HG03439 (cell line): ENCODE measurements at regions not wholly inside any gene's neighbourhood (a gene's known extent, or its start where the extent isn't known, plus 50 kb on each side); places are given as distances from the start of the nearest gene placed in this dataset.

Source experiments
- ATAC-seq: cut with Tn5 transposase; IDR thresholded peaks from one replicate; pipeline ENCODE4 v1.9.1; 2021; ENCODE audit warnings: mild to moderate bottlenecking, moderate library complexity; ENCODE audit not compliant: unreplicated experiment

DNA sequence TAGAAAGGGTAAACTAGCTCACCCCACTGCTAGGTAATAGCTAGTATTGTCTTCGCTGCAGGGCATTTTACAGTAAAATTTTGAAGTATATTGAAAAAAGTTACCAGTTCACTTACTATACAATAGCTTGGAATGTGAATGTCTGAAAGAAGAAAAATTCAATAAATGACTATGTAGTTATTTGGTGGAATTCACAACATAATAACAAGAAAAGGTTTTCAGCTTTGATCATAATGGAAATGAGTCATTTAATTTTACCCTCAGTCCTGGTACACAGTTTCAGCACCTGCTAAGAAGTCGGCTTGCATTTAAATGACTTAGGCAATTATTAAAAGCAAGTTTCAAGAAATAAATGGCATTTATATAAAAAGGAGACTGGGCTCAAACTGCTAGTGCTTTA is 90.4 kb downstream of the NUP35 start:
- ATAC-seq: peak; percentile 85

DNA sequence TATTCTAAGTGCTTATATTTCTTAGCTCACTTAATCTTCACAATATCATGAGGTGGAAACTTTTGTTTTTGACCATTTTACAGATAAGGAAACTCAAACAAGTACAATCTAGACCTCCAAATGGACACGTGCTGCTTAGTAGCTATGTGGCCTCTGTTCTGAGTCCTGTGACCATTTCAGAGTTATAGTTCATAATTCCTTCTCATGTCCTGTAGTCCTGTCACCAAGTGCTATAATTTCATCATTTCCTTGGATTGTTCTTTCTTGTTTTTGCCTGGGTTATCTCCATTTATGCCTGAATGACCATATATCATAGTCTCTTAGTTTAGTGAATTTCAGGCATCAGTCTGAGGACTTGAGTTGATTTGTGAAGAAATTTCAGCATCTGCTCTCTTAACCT is 91.7 kb downstream of the NUP35 start:
- ATAC-seq: no peak

DNA sequence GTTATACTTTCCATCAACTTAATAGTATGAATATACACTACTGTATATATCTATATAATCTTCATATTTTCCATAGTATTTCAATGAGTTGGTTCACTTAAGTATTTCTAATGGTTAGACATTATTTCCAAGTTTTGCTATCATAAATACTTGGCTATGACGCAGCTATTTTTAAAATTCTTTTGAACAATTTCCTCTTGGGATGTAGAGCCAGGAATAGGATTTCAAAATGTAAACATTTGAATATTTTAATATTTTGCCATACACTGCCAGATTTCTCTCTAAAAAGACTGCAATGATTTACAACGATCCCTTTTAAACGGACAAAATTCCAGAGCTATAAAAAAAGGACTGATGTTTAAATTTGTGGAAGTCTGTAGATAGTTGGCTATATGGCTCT is 95.6 kb downstream of the NUP35 start:
- no peak for ATAC-seq

DNA sequence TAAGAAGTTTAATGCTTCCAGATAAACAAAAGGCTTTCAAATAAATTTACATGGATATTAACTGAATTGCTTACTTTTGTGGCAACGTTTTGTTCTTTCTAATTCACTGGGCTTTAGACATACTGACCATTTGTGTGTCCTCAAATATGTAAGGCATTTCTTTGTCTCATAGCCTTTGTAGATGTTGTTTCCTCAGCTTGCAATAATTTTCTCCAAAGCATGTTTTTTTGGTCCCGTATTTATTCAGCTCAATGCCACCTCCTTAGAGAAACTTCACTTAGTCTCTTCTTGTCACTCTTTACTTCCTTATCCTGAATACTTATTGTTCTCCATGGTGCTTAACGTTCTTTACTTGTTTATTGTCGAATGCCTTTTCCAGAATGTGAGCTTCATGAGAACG is 98.5 kb downstream of the NUP35 start:
- ATAC-seq: no peak

DNA sequence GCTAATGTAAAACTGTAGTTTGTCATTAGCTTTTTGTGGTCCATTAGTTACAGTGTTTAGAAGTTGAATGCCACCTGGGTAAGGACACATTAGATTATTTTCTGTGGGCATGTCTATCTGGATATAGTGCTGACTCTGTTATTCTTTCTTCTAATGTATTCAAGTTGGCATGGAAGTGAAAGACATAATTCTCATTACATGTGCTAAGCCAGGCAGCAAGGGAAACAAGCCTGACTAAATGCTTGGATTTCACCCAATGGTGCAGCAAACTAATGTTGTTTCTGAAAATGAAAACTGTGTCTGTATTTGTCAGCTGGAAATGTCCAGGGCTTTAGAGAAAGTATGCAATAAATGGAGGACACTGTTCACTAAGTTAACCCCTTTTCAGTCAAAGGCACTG is 100.7 kb downstream of the NUP35 start:
- no peak for ATAC-seq

DNA sequence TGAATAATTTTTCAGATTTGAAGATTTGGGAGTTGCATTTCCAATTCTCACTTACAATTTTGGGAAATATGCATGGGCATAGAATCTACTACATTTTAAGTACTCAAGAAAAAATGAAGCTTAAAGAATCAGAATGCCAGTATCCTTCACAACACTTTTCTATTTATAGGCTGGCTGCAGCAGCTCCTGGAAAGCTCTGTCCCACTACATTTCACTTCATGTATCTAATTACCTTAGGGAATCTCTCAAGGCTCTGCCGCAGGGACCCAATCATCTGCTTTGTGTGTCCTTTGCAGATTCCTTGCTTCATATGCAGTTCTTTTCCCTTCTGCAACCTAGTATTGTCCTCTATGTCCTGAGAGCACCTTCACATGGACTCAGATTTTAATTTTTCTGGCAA is 102.9 kb downstream of the NUP35 start:
- ATAC-seq: no peak

DNA sequence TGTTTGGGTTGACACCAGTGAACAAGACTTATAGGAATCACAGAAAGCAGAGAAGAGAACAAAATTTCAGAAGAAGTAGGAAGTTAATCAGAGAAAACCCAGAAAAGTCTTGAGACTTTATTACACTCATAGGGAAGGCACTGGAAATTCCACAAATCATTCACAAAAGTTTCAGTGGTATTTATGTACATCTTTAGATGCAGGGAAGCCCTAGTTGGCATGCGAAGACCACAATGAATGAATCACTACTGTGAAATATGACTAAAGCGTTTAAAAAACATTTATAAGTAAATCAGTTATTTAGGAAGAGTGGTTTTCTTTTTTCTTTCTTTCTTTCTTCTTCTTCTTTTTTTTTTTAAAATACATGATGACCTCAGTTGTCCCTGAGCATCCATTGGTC is 105.1 kb downstream of the NUP35 start:
- ATAC-seq: no peak

DNA sequence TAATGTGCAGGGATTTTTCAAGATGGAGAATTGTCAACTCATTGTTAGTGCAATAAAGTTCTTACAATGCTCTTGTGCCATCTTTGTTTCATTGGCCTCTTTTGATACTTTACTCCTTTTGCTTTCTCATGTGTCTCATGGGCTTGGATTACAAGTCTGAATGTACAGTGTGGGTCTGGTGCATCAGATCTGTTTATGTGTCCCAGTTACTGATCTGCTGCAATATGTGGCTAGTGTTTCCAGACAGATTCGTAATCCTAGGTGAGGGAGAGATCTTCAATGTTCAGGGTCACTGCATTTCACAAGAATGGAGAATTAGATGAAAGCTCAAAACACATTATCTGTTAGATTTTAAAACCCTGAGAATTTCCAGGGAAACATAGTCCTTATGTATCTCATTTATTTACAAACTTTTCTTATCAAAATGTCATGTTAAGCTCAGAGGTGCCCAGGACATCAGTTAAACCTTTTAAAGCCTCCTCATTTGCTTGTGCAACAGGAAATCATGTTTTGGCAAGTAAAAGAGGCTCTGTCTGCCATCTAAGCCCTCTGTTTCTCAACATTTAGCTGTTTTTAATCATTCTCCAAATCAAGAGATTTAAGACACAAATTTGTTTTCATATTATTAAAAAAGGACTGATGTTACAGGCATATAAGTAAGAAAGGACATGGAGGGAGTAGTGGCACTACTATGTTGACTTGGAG is 108.1 kb downstream of the NUP35 start:
- ATAC-seq: no peak

DNA sequence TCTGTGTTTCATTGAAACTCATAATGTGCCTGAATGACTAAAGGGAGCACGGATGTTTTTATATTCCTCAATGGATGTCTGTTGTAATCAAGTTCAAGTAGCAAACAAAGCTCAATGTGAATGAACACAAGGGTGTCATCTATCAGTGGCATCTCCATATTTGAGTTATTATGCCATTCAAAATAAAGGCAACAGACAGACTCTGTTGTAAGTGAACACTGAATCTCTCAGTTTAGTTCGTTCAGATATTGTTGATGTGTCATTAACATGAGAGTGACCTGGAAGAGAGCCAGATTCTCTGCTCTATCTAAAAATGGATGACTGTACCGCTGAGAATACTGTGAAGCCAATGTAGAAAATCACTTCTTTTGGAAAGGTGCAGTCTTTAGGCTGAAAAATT is 118.7 kb downstream of the NUP35 start:
- no peak for ATAC-seq

DNA sequence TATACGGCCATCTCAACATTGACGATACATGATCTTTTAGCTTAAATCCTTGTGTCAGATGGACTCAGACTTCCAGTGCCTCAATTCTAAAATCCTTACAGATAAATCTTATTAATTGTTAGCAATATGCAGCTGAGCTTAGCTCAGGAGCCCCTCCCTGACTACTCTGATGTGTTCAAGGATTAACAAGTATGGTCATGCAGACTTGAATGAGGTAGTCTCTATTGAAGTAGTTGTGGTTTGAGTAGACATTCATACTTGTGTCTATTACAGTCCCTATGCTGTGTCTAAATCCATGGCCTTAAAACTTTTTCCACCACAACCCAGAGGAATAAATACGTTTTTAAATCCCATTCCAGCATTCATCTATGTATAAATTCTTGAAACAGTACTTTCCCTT is 119.5 kb downstream of the NUP35 start:
- no peak for ATAC-seq

DNA sequence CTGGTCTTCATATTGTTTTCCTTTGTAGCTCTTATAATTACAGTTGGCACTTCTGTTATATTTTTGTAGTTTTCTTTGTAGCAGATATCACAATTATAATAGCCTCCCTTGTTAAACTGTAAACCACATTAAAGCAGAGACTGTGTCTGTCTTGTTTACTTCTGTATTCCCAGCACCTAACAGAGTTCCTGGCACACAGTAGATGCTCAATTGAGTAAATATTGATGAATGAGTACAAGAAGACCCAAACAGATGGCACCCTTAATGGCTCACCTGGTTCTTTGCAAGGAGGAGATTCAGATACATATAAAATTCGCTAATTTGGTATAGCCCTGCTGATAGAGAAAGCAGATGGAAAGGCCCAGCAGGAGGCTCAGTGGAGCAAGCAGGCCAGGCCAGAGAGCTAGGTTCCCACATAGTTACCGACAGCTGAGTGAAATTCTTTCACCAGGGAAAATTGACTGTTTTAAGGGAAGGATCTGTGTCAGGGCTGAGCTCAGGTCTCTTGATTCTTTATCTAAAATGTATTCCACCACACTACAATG is 120.1 kb downstream of the NUP35 start:
- no peak for ATAC-seq

DNA sequence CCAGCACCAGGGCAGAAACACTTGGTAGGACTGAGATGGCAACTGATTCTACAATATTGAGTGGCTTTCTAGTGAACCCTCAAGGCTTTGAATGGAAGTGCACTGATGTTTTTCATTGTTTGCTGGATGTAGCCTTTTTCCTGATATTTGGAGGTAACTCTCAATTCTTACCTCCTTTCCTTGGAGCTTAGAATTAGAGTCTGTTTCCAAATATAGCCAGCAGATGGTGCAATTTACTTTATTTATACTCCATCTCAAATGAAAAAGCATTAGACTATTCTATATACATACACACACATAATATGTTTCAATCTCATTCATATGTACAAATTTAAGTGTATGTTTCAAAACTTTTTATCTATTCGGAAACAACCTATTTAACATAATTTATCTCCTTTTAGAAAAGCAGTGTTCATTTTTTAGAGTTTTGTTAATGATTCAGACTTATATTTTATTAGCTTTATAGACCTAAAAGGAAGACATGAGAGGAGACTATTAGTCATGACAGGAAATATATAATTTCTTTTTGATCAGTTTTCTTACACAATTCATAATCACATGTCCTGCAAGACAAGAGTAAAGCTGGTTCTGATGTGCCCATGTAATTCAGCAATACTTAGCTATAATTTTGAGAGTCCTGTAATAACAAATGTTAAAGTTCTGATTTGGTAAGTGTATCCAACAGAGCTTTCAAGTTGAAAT is 124.8 kb downstream of the NUP35 start:
- ATAC-seq: no peak

DNA sequence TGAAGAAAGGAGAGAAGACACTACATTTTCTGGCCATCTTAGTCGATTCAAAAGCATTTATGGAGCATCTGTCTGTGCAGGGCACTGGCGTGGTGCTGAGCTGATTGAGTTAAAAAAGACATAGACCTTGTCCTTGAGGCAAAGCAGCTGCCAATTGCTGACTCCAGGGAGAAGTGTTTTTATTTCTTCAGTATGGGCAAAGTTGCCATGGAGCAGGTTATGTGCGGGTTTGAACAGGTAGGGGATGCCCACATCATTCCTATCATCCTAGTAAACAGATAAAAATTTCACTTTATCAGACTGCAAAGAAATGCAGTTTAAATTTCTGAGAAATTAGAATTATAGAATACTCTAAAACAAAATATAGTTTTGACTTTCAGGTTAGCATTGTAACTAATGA is 125.8 kb downstream of the NUP35 start:
- no peak for ATAC-seq

DNA sequence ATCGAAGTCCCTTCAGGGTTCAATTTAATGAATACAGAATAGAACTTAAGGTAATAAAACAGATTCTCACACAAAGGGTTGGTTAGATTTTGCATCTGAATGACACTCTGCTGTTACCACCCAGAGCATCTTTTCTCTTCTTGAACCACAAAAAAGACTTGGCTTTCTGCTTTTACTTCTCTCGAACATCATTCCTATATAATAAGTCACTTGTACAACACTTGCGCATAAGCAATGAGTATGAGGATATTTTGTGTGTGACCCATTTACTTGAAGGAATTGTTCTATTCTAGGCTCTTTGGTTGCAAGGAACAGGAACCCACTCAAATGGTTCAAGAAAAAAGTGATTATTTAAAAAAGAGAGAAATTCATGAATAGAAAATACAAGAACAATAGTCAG is 126.2 kb downstream of the NUP35 start:
- no peak for ATAC-seq

DNA sequence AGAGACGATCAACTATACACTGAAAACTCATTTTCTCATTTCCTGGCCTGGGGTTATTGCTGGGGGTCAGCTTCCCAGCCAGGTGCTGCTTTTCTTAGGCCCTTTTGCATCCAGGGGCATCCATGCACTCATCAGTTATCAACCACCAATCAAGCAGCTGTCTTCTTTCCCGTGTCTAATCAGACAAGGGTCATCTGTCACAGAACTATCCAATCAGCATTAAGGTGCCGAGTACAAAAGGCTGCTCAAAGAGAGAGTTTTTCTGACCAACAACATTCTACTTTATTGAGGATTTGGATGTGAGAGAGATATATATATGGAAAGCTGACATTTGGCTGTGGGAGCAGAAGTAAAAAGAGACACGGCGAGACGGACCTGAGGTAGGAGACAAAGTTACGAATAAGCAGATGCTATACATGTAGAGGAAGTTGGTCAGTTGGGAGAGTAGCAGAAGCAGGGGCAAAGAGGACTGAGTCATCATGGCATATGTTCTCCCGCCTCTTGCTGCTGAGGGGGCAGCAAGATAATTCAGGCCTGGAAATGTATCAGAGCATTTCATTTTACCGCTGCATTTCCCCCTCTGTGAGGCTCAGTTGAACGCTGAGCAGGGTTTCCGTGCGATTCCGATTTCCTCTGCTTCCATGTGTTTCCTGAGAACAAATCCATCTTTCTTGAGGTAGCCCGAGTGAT is 129.3 kb downstream of the NUP35 start:
- ATAC-seq: no peak

DNA sequence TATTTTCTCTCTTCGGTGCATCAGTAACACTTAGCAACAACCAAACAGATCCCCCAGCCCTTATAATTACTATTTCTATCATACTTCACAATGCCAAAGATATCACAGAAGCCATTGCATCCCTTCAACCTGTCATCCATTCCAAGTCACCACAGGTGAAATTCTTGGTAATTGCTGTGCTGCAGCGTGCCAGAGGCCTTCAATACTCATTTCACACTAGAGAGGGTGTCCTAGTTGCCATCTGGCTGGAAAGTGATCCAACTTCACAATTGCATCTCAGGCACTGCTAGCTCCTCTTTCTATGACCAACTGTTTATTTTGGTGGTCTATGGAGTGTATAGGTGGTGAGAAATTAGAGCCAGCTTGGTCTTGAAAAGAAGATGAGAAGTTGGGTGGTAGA is 131.2 kb downstream of the NUP35 start:
- no peak for ATAC-seq

DNA sequence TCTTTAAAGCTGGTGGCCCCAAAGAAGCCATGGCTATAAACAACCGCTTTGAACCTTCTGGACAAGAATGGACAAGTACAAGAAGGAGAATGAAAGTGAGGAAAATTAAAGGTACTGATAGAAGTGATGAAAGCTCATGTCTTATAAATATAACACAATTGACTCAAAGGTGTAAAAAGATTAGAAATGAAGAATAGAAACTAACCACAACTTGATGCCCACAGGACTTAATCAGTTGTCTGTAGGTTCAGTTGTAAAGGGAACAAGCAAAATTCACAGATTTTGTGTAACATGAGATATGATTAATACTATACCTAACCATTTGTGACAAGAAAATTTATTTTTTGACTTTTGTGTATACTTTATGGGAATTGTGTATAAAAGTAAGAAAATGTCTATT is 135.7 kb downstream of the NUP35 start:
- ATAC-seq: no peak

DNA sequence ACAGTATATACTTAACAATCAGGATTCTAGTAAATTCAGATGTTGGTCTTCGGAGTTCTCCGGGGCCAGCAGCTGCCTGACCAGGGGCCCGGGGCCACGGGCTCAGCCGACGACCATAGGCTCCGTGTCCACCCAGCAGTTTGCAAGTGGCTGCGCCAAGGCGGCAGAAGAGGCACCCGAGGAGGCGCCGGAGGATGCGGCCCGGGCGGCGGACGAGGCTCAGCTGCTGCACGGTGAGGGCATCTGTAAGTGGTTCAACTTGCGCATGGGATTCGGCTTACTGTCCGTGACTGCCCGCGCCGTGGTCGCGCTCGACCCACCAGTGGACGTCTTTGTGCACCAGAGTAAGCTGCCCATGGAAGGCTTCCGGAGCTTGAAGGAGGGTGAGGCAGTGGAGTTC is 136.3 kb downstream of the NUP35 start:
- ATAC-seq: no peak

DNA sequence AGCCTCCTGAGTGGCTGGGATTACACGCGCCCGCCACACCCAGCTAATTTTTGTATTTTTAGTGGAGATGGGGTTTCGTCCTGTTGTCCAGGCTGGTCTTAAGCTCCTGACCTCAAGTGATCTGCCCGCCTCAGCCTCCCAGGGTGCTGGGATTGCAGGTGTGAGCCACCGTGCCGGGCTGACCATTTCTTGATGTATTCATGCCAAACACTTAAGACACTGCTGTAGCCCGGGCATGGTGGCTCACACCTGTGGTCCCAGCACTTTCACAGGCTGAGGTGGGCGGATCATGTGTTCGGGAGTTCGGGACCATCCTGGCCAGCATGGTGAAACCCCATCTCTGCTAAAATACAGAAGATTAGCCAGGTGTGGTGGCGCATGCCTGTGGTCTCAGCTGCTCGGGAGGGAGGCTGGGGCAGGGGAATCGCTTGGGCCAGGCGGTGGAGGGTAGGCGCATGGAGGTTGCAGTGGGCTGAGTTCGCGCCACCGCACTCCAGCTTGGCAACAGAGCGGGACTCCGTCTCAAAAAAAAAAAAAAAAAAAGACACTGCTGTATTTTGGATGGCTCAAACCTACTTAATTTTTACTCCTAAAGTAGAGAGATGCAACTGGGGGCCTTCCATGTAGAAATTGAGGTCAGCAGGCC is 140.8 kb downstream of the NUP35 start:
- ATAC-seq: no peak

DNA sequence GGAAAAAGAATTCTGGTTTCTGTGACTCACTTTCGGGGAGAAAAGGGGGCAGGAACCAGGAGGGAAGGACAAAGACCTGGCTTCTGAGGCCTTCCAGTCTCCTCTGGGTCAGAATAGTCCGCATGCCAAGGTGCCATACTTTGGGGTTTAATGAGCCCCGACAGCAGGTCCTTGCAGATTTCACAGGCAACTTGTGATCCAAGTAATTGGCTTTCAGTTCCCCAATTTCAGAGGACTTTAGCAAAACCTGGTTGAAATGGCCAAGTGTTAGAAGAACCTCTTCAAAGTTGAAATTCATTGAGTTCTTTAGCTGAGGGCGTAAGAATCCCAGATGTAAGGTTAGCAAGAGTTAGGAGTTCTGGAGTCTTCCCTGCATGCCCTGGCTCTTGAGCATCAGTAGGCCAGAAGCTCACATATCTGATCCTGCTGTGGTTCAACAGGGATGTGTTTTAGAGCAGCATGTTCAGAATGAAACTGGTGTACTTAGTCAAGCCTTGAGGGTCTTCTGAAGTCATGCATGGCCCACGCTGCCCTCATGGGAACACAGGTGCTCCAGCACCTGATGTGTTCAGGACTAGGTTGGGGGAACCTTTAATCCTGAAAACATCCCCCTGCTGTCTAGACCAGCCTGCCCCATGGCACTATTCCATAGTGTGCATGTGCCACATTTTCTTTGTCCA is 143.0 kb downstream of the NUP35 start:
- no peak for ATAC-seq

DNA sequence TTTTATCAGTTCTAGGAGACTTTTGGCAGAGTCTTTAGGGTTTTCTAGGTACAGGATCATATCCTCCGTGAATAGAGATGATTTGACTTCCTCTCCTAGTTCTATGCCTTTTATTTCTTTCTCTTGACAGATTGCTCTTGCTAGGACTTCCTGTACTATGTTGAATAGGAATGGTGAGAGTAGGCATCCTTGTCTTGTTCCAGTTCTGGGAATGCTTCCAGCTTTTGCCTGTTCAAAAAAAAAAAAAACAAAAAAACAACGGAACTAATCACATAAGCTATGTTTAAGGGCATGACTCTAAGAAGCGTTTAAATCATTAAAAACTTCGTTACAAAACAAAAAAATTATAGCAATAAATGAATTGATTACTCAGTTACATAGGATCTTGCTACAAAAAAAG is 145.7 kb downstream of the NUP35 start:
- no peak for ATAC-seq
